ENCODE measurements at regions not wholly inside any gene's neighbourhood (a gene's known extent, or its start where the extent isn't known, plus 50 kb on each side); places are given as distances from the start of the nearest gene placed in this dataset.

DNA sequence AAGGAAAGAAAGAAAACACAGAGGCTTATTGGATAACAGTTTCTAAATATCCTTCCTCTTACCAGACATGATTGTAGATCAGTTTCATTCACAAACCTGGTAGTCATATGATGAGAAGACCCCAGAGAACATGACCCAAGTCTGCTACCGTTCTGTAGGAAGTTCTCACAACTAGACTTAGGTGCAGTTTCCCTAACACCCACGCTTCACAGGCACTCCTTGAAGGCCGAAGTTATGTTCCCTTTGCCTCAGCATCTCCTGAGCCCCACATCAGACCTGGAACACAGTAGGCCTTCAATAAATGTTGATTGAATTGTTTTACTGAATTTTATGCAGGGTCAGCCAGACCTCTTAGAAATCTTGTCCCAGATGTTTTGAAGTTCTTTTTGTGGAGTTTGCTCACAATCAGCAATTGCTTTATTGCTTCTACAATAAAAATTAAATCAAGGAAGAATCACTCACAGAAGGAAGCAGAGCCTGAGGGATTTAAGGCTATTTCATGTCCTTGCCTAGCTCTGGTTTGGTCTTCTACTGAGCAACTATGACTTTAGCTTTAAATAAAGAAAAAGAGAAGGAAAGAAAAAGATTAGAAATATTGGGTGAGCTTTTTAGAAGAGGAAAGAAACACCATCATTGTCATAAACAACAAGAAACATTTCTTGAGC, 138.6 kb upstream of the MDM1 start:
- H3K36me3 Mint-ChIP-seq (ENCODE audit: insufficient read depth, unreplicated experiment), result no peaks in the 10 kb centered on the region
- POLR2A ChIA-PET, result no interaction called here
- DNase-seq (ENCODE audit: unreplicated experiment), result no peak
- H3K4me3 Mint-ChIP-seq (ENCODE audit: unreplicated experiment), result no peak overlapping the region
- no peaks in the 10 kb centered on the region for H3K4me1 Mint-ChIP-seq (ENCODE audit: insufficient read depth, unreplicated experiment)
- no peaks in the 10 kb centered on the region for H3K9me3 Mint-ChIP-seq (ENCODE audit: unreplicated experiment)
- H3K27me3 Mint-ChIP-seq (ENCODE audit: insufficient read depth, unreplicated experiment), result no peaks in the 10 kb centered on the region
- intact Hi-C loops (cut with micrococcal nuclease), result no loop called here
- TF ChIP-seq, protein P1, sequence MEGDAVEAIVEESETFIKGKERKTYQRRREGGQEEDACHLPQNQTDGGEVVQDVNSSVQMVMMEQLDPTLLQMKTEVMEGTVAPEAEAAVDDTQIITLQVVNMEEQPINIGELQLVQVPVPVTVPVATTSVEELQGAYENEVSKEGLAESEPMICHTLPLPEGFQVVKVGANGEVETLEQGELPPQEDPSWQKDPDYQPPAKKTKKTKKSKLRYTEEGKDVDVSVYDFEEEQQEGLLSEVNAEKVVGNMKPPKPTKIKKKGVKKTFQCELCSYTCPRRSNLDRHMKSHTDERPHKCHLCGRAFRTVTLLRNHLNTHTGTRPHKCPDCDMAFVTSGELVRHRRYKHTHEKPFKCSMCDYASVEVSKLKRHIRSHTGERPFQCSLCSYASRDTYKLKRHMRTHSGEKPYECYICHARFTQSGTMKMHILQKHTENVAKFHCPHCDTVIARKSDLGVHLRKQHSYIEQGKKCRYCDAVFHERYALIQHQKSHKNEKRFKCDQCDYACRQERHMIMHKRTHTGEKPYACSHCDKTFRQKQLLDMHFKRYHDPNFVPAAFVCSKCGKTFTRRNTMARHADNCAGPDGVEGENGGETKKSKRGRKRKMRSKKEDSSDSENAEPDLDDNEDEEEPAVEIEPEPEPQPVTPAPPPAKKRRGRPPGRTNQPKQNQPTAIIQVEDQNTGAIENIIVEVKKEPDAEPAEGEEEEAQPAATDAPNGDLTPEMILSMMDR (IDR thresholded peaks at IDR 0.05; ENCODE audit: unreplicated experiment), result no peak
- CTCF ChIA-PET, result interaction anchor here (0.6 kb wide), 1 partner anchor 24 kb away, joined by 6 read pairs; no protein-coding TSS in a partner anchor
- H3K27ac Mint-ChIP-seq (ENCODE audit: low read depth, unreplicated experiment), result no peak overlapping the region
- no TSS peak for BruUV-seq (replicated peaks)

GRCh38 chr12:68474467-68475204, 136.1 kb upstream of the RAP1B start:
- H3K36me3 Mint-ChIP-seq (ENCODE audit: insufficient read depth, unreplicated experiment), result no peaks in the 10 kb centered on the region
- no peak overlapping the region for H3K4me3 Mint-ChIP-seq (ENCODE audit: unreplicated experiment)
- ChIA-PET CTCF (no interaction called here), POLR2A (interaction anchor here (1.2 kb wide), 1 partner anchor 13 kb away, joined by 3 read pairs; no protein-coding TSS in a partner anchor)
- DNase-seq (ENCODE audit: unreplicated experiment), result no peak
- H3K9me3 Mint-ChIP-seq (ENCODE audit: unreplicated experiment), result no peaks in the 10 kb centered on the region
- H3K27me3 Mint-ChIP-seq (ENCODE audit: insufficient read depth, unreplicated experiment), result no peaks in the 10 kb centered on the region
- no peak overlapping the region for H3K27ac Mint-ChIP-seq (ENCODE audit: low read depth, unreplicated experiment)
- intact Hi-C loops (cut with micrococcal nuclease), result no loop called here
- H3K4me1 Mint-ChIP-seq (ENCODE audit: insufficient read depth, unreplicated experiment), result no peaks in the 10 kb centered on the region
- TF ChIP-seq, protein P1 (IDR thresholded peaks at IDR 0.05; ENCODE audit: unreplicated experiment), result no peak
- no TSS peak for BruUV-seq (replicated peaks)

GRCh38 chr12:68476794-68477193, 133.9 kb upstream of the RAP1B start:
- Mint-ChIP-seq H3K9me3 (ENCODE audit: unreplicated experiment) (no peaks in the 10 kb centered on the region), H3K27me3 (ENCODE audit: insufficient read depth, unreplicated experiment) (no peaks in the 10 kb centered on the region), H3K4me1 (ENCODE audit: insufficient read depth, unreplicated experiment) (no peaks in the 10 kb centered on the region), H3K27ac (ENCODE audit: low read depth, unreplicated experiment) (no peak overlapping the region), H3K36me3 (ENCODE audit: insufficient read depth, unreplicated experiment) (no peaks in the 10 kb centered on the region), H3K4me3 (ENCODE audit: unreplicated experiment) (no peak overlapping the region)
- intact Hi-C loops (cut with micrococcal nuclease), result no loop called here
- DNase-seq (ENCODE audit: unreplicated experiment), result no peak
- ChIA-PET CTCF (no interaction called here), POLR2A (no interaction called here)
- no TSS peak for BruUV-seq (replicated peaks)
- TF ChIP-seq, protein P1 (IDR thresholded peaks at IDR 0.05; ENCODE audit: unreplicated experiment), result no peak

DNA sequence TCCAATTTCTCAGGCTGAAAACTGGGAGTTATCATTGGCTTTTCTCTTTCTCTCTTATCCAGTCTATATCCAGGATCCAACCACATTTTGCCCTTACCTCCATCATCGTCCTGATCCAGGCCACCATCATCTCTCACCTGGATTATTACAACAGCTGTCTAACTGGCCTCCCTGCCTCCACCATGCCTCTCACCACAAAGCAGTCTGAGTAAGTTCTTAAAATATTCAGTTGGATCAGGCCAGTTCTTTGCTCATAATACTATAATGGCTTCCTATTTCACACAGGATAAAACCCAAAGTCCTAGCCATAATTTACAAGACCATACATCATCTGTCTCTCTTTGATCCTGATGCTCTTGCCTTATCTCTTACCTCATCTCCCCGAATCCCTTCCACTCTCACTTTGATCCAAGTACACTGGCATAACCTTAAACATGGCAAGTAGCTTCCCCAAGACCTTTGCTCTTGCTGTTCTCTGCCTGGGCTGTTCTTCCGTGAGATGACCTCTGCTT, 133.4 kb upstream of the RAP1B start:
- POLR2A ChIA-PET, result no interaction called here
- CTCF ChIA-PET, result no interaction called here
- no peak for DNase-seq (ENCODE audit: unreplicated experiment)
- intact Hi-C loops (cut with micrococcal nuclease), result no loop called here
- no peaks in the 10 kb centered on the region for H3K36me3 Mint-ChIP-seq (ENCODE audit: insufficient read depth, unreplicated experiment)
- H3K4me3 Mint-ChIP-seq (ENCODE audit: unreplicated experiment), result no peak overlapping the region
- H3K27ac Mint-ChIP-seq (ENCODE audit: low read depth, unreplicated experiment), result no peak overlapping the region
- H3K9me3 Mint-ChIP-seq (ENCODE audit: unreplicated experiment), result no peaks in the 10 kb centered on the region
- TF ChIP-seq, protein P1 (IDR thresholded peaks at IDR 0.05; ENCODE audit: unreplicated experiment), result no peak
- H3K27me3 Mint-ChIP-seq (ENCODE audit: insufficient read depth, unreplicated experiment), result no peaks in the 10 kb centered on the region
- no peaks in the 10 kb centered on the region for H3K4me1 Mint-ChIP-seq (ENCODE audit: insufficient read depth, unreplicated experiment)
- no TSS peak for BruUV-seq (replicated peaks)

Data from MCF 10A (cell line).